ENCODE measurements at regions not wholly inside any gene's neighbourhood (a gene's known extent, or its start where the extent isn't known, plus 50 kb on each side); places are given as distances from the start of the nearest gene placed in this dataset.

DNA sequence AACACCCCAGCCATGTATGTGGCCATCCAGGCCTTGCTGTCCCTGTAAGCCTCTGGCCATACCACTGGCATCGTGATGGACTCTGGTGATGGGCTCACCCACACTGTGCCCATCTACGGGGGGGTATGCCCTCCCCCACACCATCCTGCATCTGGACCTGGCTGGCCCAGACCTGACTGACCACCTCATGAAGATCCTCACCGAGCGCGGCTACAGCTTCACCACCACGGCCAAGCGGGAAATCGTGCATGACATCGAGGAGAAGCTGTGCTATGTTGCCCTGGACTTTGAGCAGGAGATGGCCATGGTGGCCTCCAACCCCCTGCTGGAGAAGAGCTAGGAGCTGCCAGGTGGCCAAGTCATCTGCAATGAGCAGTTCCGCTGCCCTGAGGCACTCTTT lies 80.4 kb upstream of the ZCCHC2 start:
- TF ChIP-seq, protein P1, sequence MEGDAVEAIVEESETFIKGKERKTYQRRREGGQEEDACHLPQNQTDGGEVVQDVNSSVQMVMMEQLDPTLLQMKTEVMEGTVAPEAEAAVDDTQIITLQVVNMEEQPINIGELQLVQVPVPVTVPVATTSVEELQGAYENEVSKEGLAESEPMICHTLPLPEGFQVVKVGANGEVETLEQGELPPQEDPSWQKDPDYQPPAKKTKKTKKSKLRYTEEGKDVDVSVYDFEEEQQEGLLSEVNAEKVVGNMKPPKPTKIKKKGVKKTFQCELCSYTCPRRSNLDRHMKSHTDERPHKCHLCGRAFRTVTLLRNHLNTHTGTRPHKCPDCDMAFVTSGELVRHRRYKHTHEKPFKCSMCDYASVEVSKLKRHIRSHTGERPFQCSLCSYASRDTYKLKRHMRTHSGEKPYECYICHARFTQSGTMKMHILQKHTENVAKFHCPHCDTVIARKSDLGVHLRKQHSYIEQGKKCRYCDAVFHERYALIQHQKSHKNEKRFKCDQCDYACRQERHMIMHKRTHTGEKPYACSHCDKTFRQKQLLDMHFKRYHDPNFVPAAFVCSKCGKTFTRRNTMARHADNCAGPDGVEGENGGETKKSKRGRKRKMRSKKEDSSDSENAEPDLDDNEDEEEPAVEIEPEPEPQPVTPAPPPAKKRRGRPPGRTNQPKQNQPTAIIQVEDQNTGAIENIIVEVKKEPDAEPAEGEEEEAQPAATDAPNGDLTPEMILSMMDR (conservative IDR thresholded peaks at IDR 0.05) = no peak
- no peak overlapping the region for H3K27ac ChIP-seq

DNA sequence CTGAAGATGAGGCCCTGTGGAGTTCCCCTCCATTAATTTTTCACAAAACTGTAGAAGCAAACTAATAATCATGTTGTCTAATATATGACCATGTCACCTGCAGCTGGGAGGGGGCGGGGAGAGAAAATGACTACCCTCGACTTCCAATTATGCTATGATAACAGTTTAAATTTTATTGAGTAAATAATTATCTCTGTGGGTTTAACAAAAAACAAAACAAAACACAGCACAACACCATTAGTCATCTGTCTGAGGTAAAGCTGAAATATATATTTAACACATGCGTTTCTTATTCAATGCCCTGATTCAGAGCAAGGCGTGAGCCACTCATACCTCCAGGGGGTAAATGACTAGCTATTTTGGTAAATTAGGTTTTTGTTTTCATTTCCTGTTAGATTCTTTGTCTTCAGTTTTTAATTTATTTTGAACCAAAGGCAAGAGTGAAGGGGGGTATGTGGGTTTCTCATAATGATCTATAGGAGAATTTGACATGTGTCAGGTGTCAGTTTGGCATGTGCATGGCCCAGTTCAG lies 77.4 kb upstream of the ZCCHC2 start:
- TF ChIP-seq, protein P1 (conservative IDR thresholded peaks at IDR 0.05) = no peak

DNA sequence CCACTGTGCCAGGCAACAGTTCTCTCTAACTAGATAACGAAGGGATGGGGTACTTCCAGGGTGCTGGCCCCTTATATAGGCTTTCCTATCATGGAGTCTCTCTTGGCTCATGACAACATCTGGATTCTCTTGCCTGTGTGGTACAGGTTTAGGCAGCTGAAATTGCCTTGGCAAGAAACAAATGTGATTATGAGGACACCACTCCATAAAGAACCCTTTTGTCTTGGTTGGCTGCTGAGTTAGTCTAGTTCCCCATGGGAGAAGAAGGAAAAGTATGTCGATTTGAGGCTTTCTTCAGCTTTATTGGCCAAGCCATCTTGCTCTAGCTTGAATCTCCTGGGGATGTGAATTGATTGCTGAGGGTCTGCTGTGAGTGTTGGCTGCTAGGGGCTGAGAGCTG lies 76.3 kb upstream of the ZCCHC2 start:
- TF ChIP-seq, protein P1 (conservative IDR thresholded peaks at IDR 0.05) = no peak
- H3K27ac ChIP-seq = no peak overlapping the region

More for the DNA sequence above, 77.4 kb upstream of the ZCCHC2 start:
- no peak overlapping the region for H3K27ac ChIP-seq

DNA sequence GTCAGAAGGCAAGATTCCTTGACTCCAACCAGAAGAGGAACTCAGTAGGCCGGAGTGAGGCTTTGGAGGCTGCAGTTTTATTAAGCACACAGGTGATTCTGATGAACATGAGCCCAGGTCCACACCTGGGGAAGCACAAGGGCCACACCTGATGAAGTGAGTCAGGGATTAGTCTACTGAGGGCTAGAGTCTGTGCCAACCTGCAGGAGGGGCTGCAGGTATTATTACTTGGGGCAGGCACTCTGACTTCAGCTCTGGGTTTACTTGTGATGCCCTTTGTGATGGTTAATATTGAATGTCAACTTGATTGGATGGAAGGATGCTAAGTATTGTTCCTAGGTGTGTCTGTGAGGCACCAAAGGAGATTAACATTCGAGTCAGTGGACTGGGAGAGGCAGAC lies 75.2 kb upstream of the ZCCHC2 start:
- TF ChIP-seq, protein P1 (conservative IDR thresholded peaks at IDR 0.05) = no peak

DNA sequence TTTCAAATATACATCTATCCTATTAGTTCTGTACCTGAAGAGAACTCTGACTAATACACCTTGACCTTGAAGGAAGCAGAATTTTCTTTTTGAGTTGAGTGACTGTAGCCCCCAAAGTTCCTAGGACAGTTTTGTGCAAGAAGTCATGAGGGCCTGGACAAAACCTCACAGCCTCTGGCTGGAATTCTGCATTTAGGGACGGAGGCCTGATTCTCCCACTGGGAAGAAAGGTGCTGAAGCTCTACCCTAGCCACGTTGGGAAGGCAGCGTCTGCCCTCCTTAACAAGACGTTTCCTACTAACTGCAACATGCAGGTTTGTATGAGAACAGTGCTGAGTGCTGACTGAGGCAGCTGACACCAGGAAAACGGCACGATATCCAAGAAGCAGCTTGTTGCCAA lies 74.4 kb upstream of the ZCCHC2 start:
- TF ChIP-seq, protein P1 (conservative IDR thresholded peaks at IDR 0.05) = no peak
- H3K27ac ChIP-seq = no peak overlapping the region

More for the DNA sequence above, 75.2 kb upstream of the ZCCHC2 start:
- no peak overlapping the region for H3K27ac ChIP-seq

DNA sequence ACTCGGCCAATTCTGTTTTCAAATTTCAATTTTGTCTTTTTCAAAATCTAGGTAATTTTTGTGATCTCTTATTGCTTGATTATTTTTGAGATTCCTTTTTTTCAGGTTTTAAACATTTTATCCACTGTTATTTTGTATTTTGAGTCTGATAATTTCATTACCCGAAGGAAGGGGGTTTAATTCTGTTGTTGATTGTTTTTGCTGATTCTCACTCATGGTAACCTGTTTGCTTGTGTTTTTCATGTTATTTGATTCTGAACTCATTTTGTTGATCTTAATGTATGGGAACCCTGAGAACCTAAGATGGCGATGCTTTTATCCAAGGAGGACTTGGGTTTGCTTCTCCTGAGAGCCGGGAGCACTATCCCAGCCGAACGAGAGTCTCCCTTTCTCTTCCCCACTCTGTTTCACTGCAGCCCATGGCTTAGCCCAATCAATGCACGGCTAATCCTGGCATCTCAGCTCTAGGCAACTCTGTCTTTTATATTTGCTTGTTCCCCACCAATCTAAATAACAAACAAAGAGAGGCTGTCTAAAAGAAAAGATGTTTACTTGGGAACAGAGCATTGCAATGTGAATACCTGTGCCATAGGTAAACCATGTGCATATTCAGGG lies 73.2 kb upstream of the ZCCHC2 start:
- H3K27ac ChIP-seq = no peak overlapping the region
- TF ChIP-seq, protein P1 (conservative IDR thresholded peaks at IDR 0.05) = no peak

DNA sequence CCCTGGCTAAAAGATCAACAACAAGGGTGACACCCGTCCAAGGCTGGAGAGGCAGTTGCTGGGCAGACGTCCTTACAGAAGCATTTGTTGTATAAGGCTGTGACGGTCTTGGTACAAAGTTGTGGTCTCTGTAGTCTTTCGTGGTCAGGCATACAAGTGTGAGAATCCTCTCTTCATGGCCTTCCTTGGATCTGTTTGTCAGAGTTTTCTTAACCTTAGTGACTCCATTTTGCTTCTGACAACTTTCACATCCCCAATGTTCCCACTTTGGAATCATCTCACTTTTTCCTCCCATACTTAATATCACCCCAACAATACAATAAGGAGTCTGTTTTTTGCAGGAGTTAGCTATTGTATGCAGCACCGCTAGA lies 72.7 kb upstream of the ZCCHC2 start:
- TF ChIP-seq, protein P1 (conservative IDR thresholded peaks at IDR 0.05) = no peak
- peak overlapping the region; percentile 47 for H3K27ac ChIP-seq
